LHCN-M2 (cell line): ENCODE measurements at regions not wholly inside any gene's neighbourhood (a gene's known extent, or its start where the extent isn't known, plus 50 kb on each side); places are given as distances from the start of the nearest gene placed in this dataset.

Experiments used
- DNase-seq: peaks from one replicate; pipeline ENCODE4 v3.0.0-alpha.2; 2012; ENCODE audit warnings: low read depth

GRCh38 chr5:67341478-67341877, 144.9 kb upstream of the CD180 start:
- no peak for DNase-seq

- no peak for DNase-seq
Observed at GRCh38 chr5:67339219-67339767, 142.7 kb upstream of the CD180 start.

- DNase-seq = no peak
Observed at GRCh38 chr5:67338421-67338820, 141.8 kb upstream of the CD180 start.

- no peak for DNase-seq
Observed at GRCh38 chr5:67337751-67338150, 141.2 kb upstream of the CD180 start.

GRCh38 chr5:67335426-67335825, 138.8 kb upstream of the CD180 start:
- no peak for DNase-seq

GRCh38 chr5:67334373-67334772, 137.8 kb upstream of the CD180 start:
- no peak for DNase-seq

- DNase-seq = no peak
Observed at GRCh38 chr5:67333171-67333570, 136.6 kb upstream of the CD180 start.

- DNase-seq = no peak
Observed at GRCh38 chr5:67331296-67331925, 134.8 kb upstream of the CD180 start.

GRCh38 chr5:67319935-67320725, 123.5 kb upstream of the CD180 start:
- no peak for DNase-seq

- DNase-seq = no peak
Observed at GRCh38 chr5:67318746-67319145, 122.1 kb upstream of the CD180 start.

- DNase-seq = no peak
Observed at GRCh38 chr5:67317603-67318002, 121.0 kb upstream of the CD180 start.

- no peak for DNase-seq
Observed at GRCh38 chr5:67316695-67317094, 120.1 kb upstream of the CD180 start.

- DNase-seq = peak; percentile 73
Observed at GRCh38 chr5:67315082-67315989, 118.7 kb upstream of the CD180 start.

GRCh38 chr5:67311701-67312100, 115.1 kb upstream of the CD180 start:
- no peak for DNase-seq

GRCh38 chr5:67311208-67311607, 114.6 kb upstream of the CD180 start:
- no peak for DNase-seq

GRCh38 chr5:67310740-67311139, 114.1 kb upstream of the CD180 start:
- no peak for DNase-seq

- DNase-seq = no peak
Observed at GRCh38 chr5:67310169-67310568, 113.6 kb upstream of the CD180 start.

GRCh38 chr5:67308988-67309688, 112.5 kb upstream of the CD180 start:
- no peak for DNase-seq

- DNase-seq = no peak
Observed at GRCh38 chr5:67306965-67307607, 110.5 kb upstream of the CD180 start.

- no peak for DNase-seq
Observed at GRCh38 chr5:67305913-67306710, 109.5 kb upstream of the CD180 start.
